ENCODE measurements at regions not wholly inside any gene's neighbourhood (a gene's known extent, or its start where the extent isn't known, plus 50 kb on each side); places are given as distances from the start of the nearest gene placed in this dataset.

GRCh38 chr13:61358599-61358998 is 57.0 kb downstream of the PCDH20 start:
- 32 to 41% methylated on average over 1 of the region's 1 CpG for whole genome bisulfite sequencing, 2 donors
- no peaks in the 10 kb centered on the region for H3K36me3 ChIP-seq
- no peak overlapping the region for H3K4me3 ChIP-seq
- H3K4me1 ChIP-seq, result no peaks in the 10 kb centered on the region
- no peak for TF ChIP-seq POLR2A (IDR thresholded peaks at IDR 0.05)
- TF ChIP-seq, protein P1, sequence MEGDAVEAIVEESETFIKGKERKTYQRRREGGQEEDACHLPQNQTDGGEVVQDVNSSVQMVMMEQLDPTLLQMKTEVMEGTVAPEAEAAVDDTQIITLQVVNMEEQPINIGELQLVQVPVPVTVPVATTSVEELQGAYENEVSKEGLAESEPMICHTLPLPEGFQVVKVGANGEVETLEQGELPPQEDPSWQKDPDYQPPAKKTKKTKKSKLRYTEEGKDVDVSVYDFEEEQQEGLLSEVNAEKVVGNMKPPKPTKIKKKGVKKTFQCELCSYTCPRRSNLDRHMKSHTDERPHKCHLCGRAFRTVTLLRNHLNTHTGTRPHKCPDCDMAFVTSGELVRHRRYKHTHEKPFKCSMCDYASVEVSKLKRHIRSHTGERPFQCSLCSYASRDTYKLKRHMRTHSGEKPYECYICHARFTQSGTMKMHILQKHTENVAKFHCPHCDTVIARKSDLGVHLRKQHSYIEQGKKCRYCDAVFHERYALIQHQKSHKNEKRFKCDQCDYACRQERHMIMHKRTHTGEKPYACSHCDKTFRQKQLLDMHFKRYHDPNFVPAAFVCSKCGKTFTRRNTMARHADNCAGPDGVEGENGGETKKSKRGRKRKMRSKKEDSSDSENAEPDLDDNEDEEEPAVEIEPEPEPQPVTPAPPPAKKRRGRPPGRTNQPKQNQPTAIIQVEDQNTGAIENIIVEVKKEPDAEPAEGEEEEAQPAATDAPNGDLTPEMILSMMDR (IDR thresholded peaks at IDR 0.05), result no peak
- DNase-seq, result no peak
- no peaks in the 10 kb centered on the region for H3K9me3 ChIP-seq
- intact Hi-C loops (cut with DNase I), result no loop called here
- no peak overlapping the region for H3K27ac ChIP-seq
- no peaks in the 10 kb centered on the region for H3K27me3 ChIP-seq

- Histone ChIP-seq H3K27me3 (no peaks in the 10 kb centered on the region), H3K36me3 (no peaks in the 10 kb centered on the region), H3K9me3 (no peaks in the 10 kb centered on the region), H3K27ac (no peak overlapping the region), H3K4me3 (no peak overlapping the region), H3K4me1 (no peaks in the 10 kb centered on the region)
- intact Hi-C loops (cut with DNase I), result no loop called here
- 69 to 81% methylated on average over 5 of the region's 5 CpGs for WGBS, 2 donors
- no peak for DNase-seq
- TF ChIP-seq, protein P1 (IDR thresholded peaks at IDR 0.05), result no peak
- TF ChIP-seq POLR2A (IDR thresholded peaks at IDR 0.05), result no peak
These were observed 65.3 kb downstream of the PCDH20 start for GRCh38 chr13:61350341-61350740.

DNA sequence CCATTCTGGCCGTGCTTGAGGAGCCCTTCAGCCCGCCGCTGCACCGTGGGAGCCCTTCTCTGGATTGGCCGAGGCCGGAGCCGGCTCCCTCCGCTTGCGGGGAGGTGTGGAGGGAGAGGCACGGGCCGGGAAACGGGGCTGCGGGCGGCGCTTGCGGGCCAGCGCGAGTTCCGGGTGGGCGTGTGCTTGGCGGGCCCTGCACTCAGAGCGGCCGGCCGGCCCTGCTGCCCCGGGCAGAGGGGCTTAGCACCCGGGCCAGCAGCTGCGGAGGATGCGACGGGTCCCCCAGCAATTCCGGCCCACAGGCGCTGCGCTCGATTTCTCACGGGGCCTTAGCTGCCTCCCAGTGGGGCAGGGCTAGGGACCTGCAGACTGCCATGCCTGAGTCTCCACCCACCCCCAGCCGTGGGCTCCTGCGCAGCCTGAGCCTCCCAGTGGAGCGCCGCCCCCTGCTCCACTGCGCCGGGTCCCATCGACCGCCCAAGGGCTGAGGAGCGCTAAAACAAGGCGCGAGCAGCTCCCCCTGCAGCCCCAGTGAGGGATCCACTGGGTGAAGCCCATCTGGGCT is 76.5 kb downstream of the PCDH20 start:
- intact Hi-C loops (cut with DNase I), result no loop called here

GRCh38 chr13:61316647-61317046 is 99.0 kb downstream of the PCDH20 start:
- WGBS, 2 donors, result 71% methylated on average over 1 of the region's 1 CpG

More for the DNA sequence above, 76.5 kb downstream of the PCDH20 start:
- no peak for TF ChIP-seq POLR2A (IDR thresholded peaks at IDR 0.05)
- TF ChIP-seq, protein P1 (IDR thresholded peaks at IDR 0.05), result no peak
- Histone ChIP-seq H3K4me1 (no peaks in the 10 kb centered on the region), H3K4me3 (no peak overlapping the region), H3K27ac (no peak overlapping the region), H3K27me3 (no peaks in the 10 kb centered on the region), H3K9me3 (peaks cover 0 to 10% (median 0%) of the 10 kb centered on the region in 3 donors), H3K36me3 (no peaks in the 10 kb centered on the region)
- WGBS, 2 donors, result 100% methylated on average over 7 of the region's 45 CpGs; no CpG with 5 or more reads in 1 of the 2 donors
- no peak for DNase-seq

GRCh38 chr13:61294467-61295191 is 121.0 kb downstream of the PCDH20 start:
- H3K9me3 ChIP-seq, result no peaks in the 10 kb centered on the region
- TF ChIP-seq, protein P1 (IDR thresholded peaks at IDR 0.05), result no peak
- TF ChIP-seq POLR2A (IDR thresholded peaks at IDR 0.05), result no peak
- H3K4me1 ChIP-seq, result no peaks in the 10 kb centered on the region
- no peaks in the 10 kb centered on the region for H3K36me3 ChIP-seq
- no peak overlapping the region for H3K27ac ChIP-seq
- no peaks in the 10 kb centered on the region for H3K27me3 ChIP-seq
- H3K4me3 ChIP-seq, result no peak overlapping the region
- no peak for DNase-seq
- intact Hi-C loops (cut with DNase I), result no loop called here
- WGBS, 2 donors, result 87 to 91% methylated on average over 2 of the region's 2 CpGs

More at GRCh38 chr13:61316647-61317046, 99.0 kb downstream of the PCDH20 start:
- Histone ChIP-seq H3K27ac (no peak overlapping the region), H3K36me3 (no peaks in the 10 kb centered on the region), H3K4me1 (no peaks in the 10 kb centered on the region), H3K4me3 (no peak overlapping the region), H3K9me3 (no peaks in the 10 kb centered on the region), H3K27me3 (no peaks in the 10 kb centered on the region)
- TF ChIP-seq POLR2A (IDR thresholded peaks at IDR 0.05), result no peak
- TF ChIP-seq, protein P1 (IDR thresholded peaks at IDR 0.05), result no peak
- no peak for DNase-seq
- intact Hi-C loops (cut with DNase I), result no loop called here

Data from esophagus squamous epithelium (tissue), 5 donors.